Naive thymus-derived CD8-positive, alpha-beta T cell (primary cell): ENCODE measurements at regions not wholly inside any gene's neighbourhood (a gene's known extent, or its start where the extent isn't known, plus 50 kb on each side); places are given as distances from the start of the nearest gene placed in this dataset.

Experiments
- ATAC-seq, 2 donors: fragments of 150-1000 bp; cut with Tn5 transposase in 1 of 2; sonication (Bioruptor Pico), chemical (Tn5 transposase) in 1 of 2; 1 replicate in 1 of 2; 2 replicates in 1 of 2; pipeline ENCODE4 v1.10.0; 2021; ENCODE audit warnings: mild to moderate bottlenecking in 2 of 2, moderate library complexity in 2 of 2
- POLR2A ChIA-PET: fragments of 350-600 bp; sonication (Branson Sonifier 250); formaldehyde crosslinking; loops from one replicate; lab custom pipeline; 2021; ENCODE audit warnings: antibody characterized with exemption; lab: Charles Lee
- DNase-seq, 10 donors: peaks; one replicate each; pipeline versions ENCODE4 v3.0.0 to v3.0.0-alpha.2; 2020 to 2022
- H3K27ac Mint-ChIP-seq, 10 donors: one replicate each; pipeline ENCODE4 v1.8.0; 2020 to 2022; ENCODE audit warnings: mild to moderate bottlenecking in 10 of 10, mixed read lengths in 10 of 10, moderate library complexity in 4 of 10, inconsistent platforms in 1 of 10
- H3K27me3 Mint-ChIP-seq, 5 donors: one replicate each; pipeline ENCODE4 v1.8.0; 2021 to 2022; ENCODE audit warnings: mixed read lengths in 5 of 5
- H3K36me3 Mint-ChIP-seq, 3 donors: one replicate each; pipeline ENCODE4 v1.8.0; 2020 to 2022; ENCODE audit warnings: mixed read lengths in 3 of 3, mild to moderate bottlenecking in 2 of 3, inconsistent platforms in 1 of 3
- H3K4me1 Mint-ChIP-seq, 4 donors: one replicate each; pipeline ENCODE4 v1.8.0; 2021 to 2022; ENCODE audit warnings: mixed read lengths in 4 of 4
- H3K4me3 Mint-ChIP-seq, 10 donors: one replicate each; pipeline ENCODE4 v1.8.0; 2020 to 2022; ENCODE audit warnings: mild to moderate bottlenecking in 10 of 10, mixed read lengths in 10 of 10, moderate library complexity in 6 of 10, inconsistent platforms in 1 of 10
- H3K9me3 Mint-ChIP-seq, 9 donors: one replicate each; pipeline ENCODE4 v1.8.0; 2020 to 2022; ENCODE audit warnings: mixed read lengths in 9 of 9, mild to moderate bottlenecking in 3 of 9, inconsistent platforms in 1 of 9, moderate library complexity in 1 of 9

GRCh38 chr14:30427401-30427800 is 131.6 kb upstream of the G2E3 start:
- H3K4me1 Mint-ChIP-seq: no peaks in the 10 kb centered on the region
- no peak overlapping the region for H3K27ac Mint-ChIP-seq
- peaks cover 5 to 27% (median 15%) of the 10 kb centered on the region in 5 donors for H3K27me3 Mint-ChIP-seq
- POLR2A ChIA-PET: no interaction called here
- H3K36me3 Mint-ChIP-seq: no peaks in the 10 kb centered on the region
- ATAC-seq (no peak), DNase-seq (no peak)
- H3K4me3 Mint-ChIP-seq: no peak overlapping the region
- peaks cover 0 to 3% (median 0%) of the 10 kb centered on the region in 9 donors for H3K9me3 Mint-ChIP-seq

- ATAC-seq (no peak), DNase-seq (no peak)
- H3K4me1 Mint-ChIP-seq: no peaks in the 10 kb centered on the region
- peaks cover 0 to 3% (median 0%) of the 10 kb centered on the region in 9 donors for H3K9me3 Mint-ChIP-seq
- H3K36me3 Mint-ChIP-seq: no peaks in the 10 kb centered on the region
- H3K4me3 Mint-ChIP-seq: no peak overlapping the region
- POLR2A ChIA-PET: no interaction called here
- no peak overlapping the region for H3K27ac Mint-ChIP-seq
- peaks cover 5 to 27% (median 15%) of the 10 kb centered on the region in 5 donors for H3K27me3 Mint-ChIP-seq
These were observed 131.1 kb upstream of the G2E3 start for GRCh38 chr14:30427846-30428245.

- Mint-ChIP-seq H3K9me3 (peaks cover 0 to 3% (median 0%) of the 10 kb centered on the region in 9 donors), H3K4me3 (no peak overlapping the region), H3K36me3 (no peaks in the 10 kb centered on the region), H3K4me1 (no peaks in the 10 kb centered on the region), H3K27me3 (peaks cover 0 to 12% (median 0%) of the 10 kb centered on the region in 5 donors), H3K27ac (no peak overlapping the region)
- POLR2A ChIA-PET: no interaction called here
- ATAC-seq (no peak), DNase-seq (no peak)
These were observed 127.4 kb upstream of the G2E3 start for GRCh38 chr14:30431552-30431951.

GRCh38 chr14:30440961-30441360 is 118.0 kb upstream of the G2E3 start:
- Mint-ChIP-seq H3K4me3 (no peak overlapping the region), H3K27ac (no peak overlapping the region), H3K9me3 (no peaks in the 10 kb centered on the region), H3K4me1 (no peaks in the 10 kb centered on the region), H3K36me3 (no peaks in the 10 kb centered on the region), H3K27me3 (peaks cover 5 to 17% (median 9%) of the 10 kb centered on the region in 5 donors)
- ATAC-seq: no peak
- POLR2A ChIA-PET: no interaction called here
- no peak for DNase-seq

GRCh38 chr14:30443368-30444007 is 115.5 kb upstream of the G2E3 start:
- H3K27me3 Mint-ChIP-seq: peaks cover 5 to 17% (median 6%) of the 10 kb centered on the region in 5 donors
- H3K4me1 Mint-ChIP-seq: no peaks in the 10 kb centered on the region
- ATAC-seq (no peak), DNase-seq (no peak)
- no peaks in the 10 kb centered on the region for H3K36me3 Mint-ChIP-seq
- H3K9me3 Mint-ChIP-seq: no peaks in the 10 kb centered on the region
- POLR2A ChIA-PET: no interaction called here
- H3K27ac Mint-ChIP-seq: no peak overlapping the region
- no peak overlapping the region for H3K4me3 Mint-ChIP-seq

- Mint-ChIP-seq H3K27ac (no peak overlapping the region), H3K36me3 (no peaks in the 10 kb centered on the region), H3K27me3 (peaks cover 5 to 17% (median 6%) of the 10 kb centered on the region in 5 donors), H3K4me1 (no peaks in the 10 kb centered on the region), H3K4me3 (no peak overlapping the region), H3K9me3 (no peaks in the 10 kb centered on the region)
- POLR2A ChIA-PET: no interaction called here
- ATAC-seq (no peak), DNase-seq (no peak)
These were observed 114.5 kb upstream of the G2E3 start for GRCh38 chr14:30444451-30444850.

- Mint-ChIP-seq H3K4me1 (no peaks in the 10 kb centered on the region), H3K27me3 (peaks cover 5 to 17% (median 6%) of the 10 kb centered on the region in 5 donors), H3K9me3 (no peaks in the 10 kb centered on the region), H3K27ac (no peak overlapping the region), H3K36me3 (no peaks in the 10 kb centered on the region), H3K4me3 (no peak overlapping the region)
- DNase-seq (no peak), ATAC-seq (no peak)
- POLR2A ChIA-PET: no interaction called here
These were observed 113.8 kb upstream of the G2E3 start for GRCh38 chr14:30445011-30445793.

- POLR2A ChIA-PET: no interaction called here
- DNase-seq: no peak
- no peak for ATAC-seq
- Mint-ChIP-seq H3K9me3 (no peaks in the 10 kb centered on the region), H3K4me1 (no peaks in the 10 kb centered on the region), H3K27me3 (peaks cover 1 to 12% (median 6%) of the 10 kb centered on the region in 5 donors), H3K36me3 (no peaks in the 10 kb centered on the region), H3K4me3 (no peak overlapping the region), H3K27ac (no peak overlapping the region)
These were observed 113.1 kb upstream of the G2E3 start for GRCh38 chr14:30445852-30446251.

GRCh38 chr14:30450631-30451545 is 108.1 kb upstream of the G2E3 start:
- H3K27me3 Mint-ChIP-seq: peaks cover 0 to 1% (median 0%) of the 10 kb centered on the region in 5 donors
- DNase-seq (no peak), ATAC-seq (no peak)
- H3K27ac Mint-ChIP-seq: no peak overlapping the region
- H3K36me3 Mint-ChIP-seq: no peaks in the 10 kb centered on the region
- H3K4me1 Mint-ChIP-seq: no peaks in the 10 kb centered on the region
- no peaks in the 10 kb centered on the region for H3K9me3 Mint-ChIP-seq
- POLR2A ChIA-PET: no interaction called here
- no peak overlapping the region for H3K4me3 Mint-ChIP-seq

GRCh38 chr14:30456296-30456695 is 102.7 kb upstream of the G2E3 start:
- no peak overlapping the region for H3K4me3 Mint-ChIP-seq
- ATAC-seq (no peak), DNase-seq (no peak)
- no peaks in the 10 kb centered on the region for H3K9me3 Mint-ChIP-seq
- peaks cover 6 to 13% (median 7%) of the 10 kb centered on the region in 5 donors for H3K27me3 Mint-ChIP-seq
- no peak overlapping the region for H3K27ac Mint-ChIP-seq
- H3K36me3 Mint-ChIP-seq: no peaks in the 10 kb centered on the region
- H3K4me1 Mint-ChIP-seq: no peaks in the 10 kb centered on the region
- POLR2A ChIA-PET: no interaction called here

GRCh38 chr14:30462358-30462757 is 96.6 kb upstream of the G2E3 start:
- no peak overlapping the region for H3K27ac Mint-ChIP-seq
- H3K4me3 Mint-ChIP-seq: no peak overlapping the region
- peaks cover 0 to 3% (median 0%) of the 10 kb centered on the region in 9 donors for H3K9me3 Mint-ChIP-seq
- no peak for ATAC-seq
- no peak for DNase-seq
- peaks cover 14 to 22% (median 15%) of the 10 kb centered on the region in 5 donors for H3K27me3 Mint-ChIP-seq
- peaks cover 0 to 2% (median 0%) of the 10 kb centered on the region in 3 donors for H3K36me3 Mint-ChIP-seq
- POLR2A ChIA-PET: no interaction called here
- H3K4me1 Mint-ChIP-seq: no peaks in the 10 kb centered on the region

- H3K27ac Mint-ChIP-seq: no peak overlapping the region
- ATAC-seq: no peak
- peaks cover 0 to 2% (median 0%) of the 10 kb centered on the region in 3 donors for H3K36me3 Mint-ChIP-seq
- peaks cover 9 to 15% (median 11%) of the 10 kb centered on the region in 5 donors for H3K27me3 Mint-ChIP-seq
- H3K4me3 Mint-ChIP-seq: no peak overlapping the region
- H3K9me3 Mint-ChIP-seq: peaks cover 0 to 3% (median 0%) of the 10 kb centered on the region in 9 donors
- H3K4me1 Mint-ChIP-seq: no peaks in the 10 kb centered on the region
- DNase-seq: no peak
- POLR2A ChIA-PET: no interaction called here
These were observed 94.5 kb upstream of the G2E3 start for GRCh38 chr14:30464481-30464880.
